Mesenchymal stem cell (in vitro differentiated cells and primary cell): ENCODE measurements at regions not wholly inside any gene's neighbourhood (a gene's known extent, or its start where the extent isn't known, plus 50 kb on each side); places are given as distances from the start of the nearest gene placed in this dataset.

Experiments
- DNase-seq: peaks from one replicate; pipeline ENCODE4 v3.0.0-alpha.2; 2013
- H2AFZ ChIP-seq: one replicate; pipeline ENCODE4 v1.6.1; 2013; ENCODE audit warnings: low read depth, mild to moderate bottlenecking, control low read depth, inconsistent platforms, low read length, moderate library complexity
- H2AK5ac ChIP-seq: 2 replicates; pipeline ENCODE4 v1.6.1; 2013; ENCODE audit warnings: low read length, moderate library complexity, mild to moderate bottlenecking, inconsistent platforms; ENCODE audit not compliant: severe bottlenecking
- H2BK120ac ChIP-seq: one replicate; pipeline ENCODE4 v1.6.1; 2013; ENCODE audit warnings: low read depth, mild to moderate bottlenecking, inconsistent platforms, low read length, moderate library complexity
- H2BK12ac ChIP-seq, 2 experiments: one replicate each; pipeline ENCODE4 v1.6.1; 2013; ENCODE audit warnings: inconsistent platforms in 2 of 2, low read length in 2 of 2, mild to moderate bottlenecking in 2 of 2, moderate library complexity in 2 of 2, control low read depth in 1 of 2
- H2BK15ac ChIP-seq: one replicate; pipeline ENCODE4 v1.6.1; 2013; ENCODE audit warnings: mild to moderate bottlenecking, low read depth, inconsistent platforms; ENCODE audit not compliant: poor library complexity, severe bottlenecking
- H2BK5ac ChIP-seq: 2 replicates; pipeline ENCODE4 v1.6.1; 2013; ENCODE audit warnings: low read depth, mild to moderate bottlenecking, low read length, control low read depth, inconsistent platforms; ENCODE audit not compliant: poor library complexity, severe bottlenecking
- H3K14ac ChIP-seq, 2 experiments: one replicate each; pipeline ENCODE4 v1.6.1; 2013; ENCODE audit warnings: inconsistent platforms in 2 of 2, low read length in 2 of 2, control low read depth in 1 of 2, mild to moderate bottlenecking in 1 of 2, moderate library complexity in 1 of 2
- H3K18ac ChIP-seq, 2 experiments: one replicate each; pipeline ENCODE4 v1.6.1; 2013; ENCODE audit warnings: inconsistent platforms in 2 of 2, low read length in 2 of 2, control low read depth in 1 of 2, low read depth in 1 of 2, mild to moderate bottlenecking in 1 of 2
- H3K23ac ChIP-seq, 2 experiments: one replicate each; pipeline ENCODE4 v1.6.1; 2013; ENCODE audit warnings: inconsistent platforms in 2 of 2, low read length in 2 of 2, mild to moderate bottlenecking in 2 of 2, moderate library complexity in 2 of 2, control low read depth in 1 of 2
- H3K27ac ChIP-seq: 2 replicates; pipeline ENCODE4 v1.5.1; 2013; ENCODE audit warnings: mild to moderate bottlenecking, moderate library complexity, low read length, control low read depth, inconsistent platforms; ENCODE audit not compliant: poor library complexity, severe bottlenecking
- H3K27me3 ChIP-seq, 2 experiments: 2 replicates each; pipeline versions ENCODE4 v1.6.1 to v1.7.0; 2013; ENCODE audit warnings: low read length in 2 of 2, mild to moderate bottlenecking in 2 of 2, moderate library complexity in 2 of 2, control low read depth in 1 of 2, inconsistent platforms in 1 of 2; ENCODE audit not compliant: control insufficient read depth in 1 of 2, insufficient read depth in 1 of 2
- H3K36me3 ChIP-seq, 2 experiments: 2 replicates each; pipeline versions ENCODE4 v1.6.1 to v1.7.0; 2013; ENCODE audit warnings: low read length in 2 of 2, control low read depth in 1 of 2, inconsistent platforms in 1 of 2, low read depth in 1 of 2, mild to moderate bottlenecking in 1 of 2; ENCODE audit not compliant: insufficient read depth in 2 of 2, control insufficient read depth in 1 of 2
- H3K4ac ChIP-seq, 2 experiments: one replicate each; pipeline ENCODE4 v1.6.1; 2013; ENCODE audit warnings: inconsistent platforms in 2 of 2, low read length in 2 of 2, mild to moderate bottlenecking in 2 of 2, moderate library complexity in 2 of 2, control low read depth in 1 of 2, low read depth in 1 of 2
- H3K4me1 ChIP-seq: 2 replicates; pipeline ENCODE4 v1.6.1; 2013; ENCODE audit warnings: low read depth, low read length, control low read depth; ENCODE audit not compliant: control insufficient read depth, insufficient read depth
- H3K4me2 ChIP-seq: 2 replicates; pipeline ENCODE4 v1.6.1; 2013; ENCODE audit warnings: low read length, mild to moderate bottlenecking, inconsistent platforms; ENCODE audit not compliant: poor library complexity, severe bottlenecking
- H3K4me3 ChIP-seq, 2 experiments: 2 replicates each; pipeline versions ENCODE4 v1.5.1 to v1.7.0; 2013; ENCODE audit warnings: low read length in 2 of 2, mild to moderate bottlenecking in 2 of 2, control low read depth in 1 of 2, low read depth in 1 of 2; ENCODE audit not compliant: insufficient read depth in 1 of 2
- H3K79me1 ChIP-seq: replicated peaks from 2 replicates; pipeline ENCODE4 v1.6.1; 2013; ENCODE audit warnings: mild to moderate bottlenecking, control low read depth, low read length, inconsistent platforms; ENCODE audit not compliant: poor library complexity, severe bottlenecking
- H3K9ac ChIP-seq: 2 replicates; pipeline ENCODE4 v1.7.0; 2013; ENCODE audit warnings: mild to moderate bottlenecking, low read length, moderate library complexity
- H3K9me3 ChIP-seq: 2 replicates; pipeline ENCODE4 v1.7.0; 2013; ENCODE audit warnings: mild to moderate bottlenecking, low read length; ENCODE audit not compliant: control insufficient read depth
- H4K8ac ChIP-seq: one replicate; pipeline ENCODE4 v1.6.1; 2013; ENCODE audit warnings: inconsistent platforms, mild to moderate bottlenecking, low read length, moderate library complexity
- H4K91ac ChIP-seq: one replicate; pipeline ENCODE4 v1.6.1; 2013; ENCODE audit warnings: mild to moderate bottlenecking, low read length, inconsistent platforms
- WGBS: methylation state at CpG from one replicate; pipeline ENCODE4 v1.1.7; 2013; ENCODE audit warnings: mixed read lengths; 5-methylcytosine and 5-hydroxymethylcytosine counted together

DNA sequence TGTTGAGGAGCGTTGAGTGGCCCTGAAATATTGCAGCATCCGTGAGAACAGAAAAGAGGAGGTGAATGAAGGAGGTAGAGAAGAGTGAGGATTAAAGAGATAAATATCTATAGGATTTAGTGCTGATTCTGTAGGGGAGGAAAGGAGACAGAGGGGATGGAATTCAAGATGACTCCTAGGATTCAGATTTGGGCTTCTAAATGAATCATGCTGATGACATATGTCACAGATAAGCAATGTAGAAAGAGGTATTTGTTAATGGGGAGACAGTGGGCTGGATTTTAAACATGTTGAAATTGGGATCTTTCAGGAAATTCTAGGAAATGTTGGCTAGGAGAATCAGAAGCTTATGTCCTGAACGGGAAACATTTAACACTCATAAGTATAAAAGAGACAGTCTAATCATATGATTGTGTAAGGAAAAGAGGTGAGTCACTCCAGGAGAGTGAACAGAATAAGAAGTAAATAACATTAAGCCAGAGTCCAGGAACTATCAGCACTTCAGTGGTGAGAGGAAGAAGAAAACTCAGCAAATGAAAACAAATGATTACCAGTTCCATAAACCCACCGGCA is 58.1 kb upstream of the DIO2 start:
- DNase-seq: peak; percentile 51
- Histone ChIP-seq H3K27me3 (no peaks in the 10 kb centered on the region), H2BK120ac (no peak overlapping the region), H2AK5ac (no peak overlapping the region), H3K79me1 (no peaks in the 10 kb centered on the region), H2BK5ac (no peak overlapping the region), H3K4me2 (no peak overlapping the region), H4K91ac (no peak overlapping the region), H2BK12ac (no peak overlapping the region), H3K27ac (no peak overlapping the region), H3K9ac (no peak overlapping the region), H3K23ac (no peak overlapping the region), H3K36me3 (no peaks in the 10 kb centered on the region), H3K4ac (no peak overlapping the region), H3K18ac (no peak overlapping the region), H3K9me3 (no peaks in the 10 kb centered on the region), H4K8ac (no peak overlapping the region), H2AFZ (no peak overlapping the region), H2BK15ac (no peak overlapping the region), H3K4me3 (no peak overlapping the region), H3K4me1 (no peaks in the 10 kb centered on the region), H3K14ac (no peak overlapping the region)
- WGBS: 86% methylated on average over 3 of the region's 4 CpGs

DNA sequence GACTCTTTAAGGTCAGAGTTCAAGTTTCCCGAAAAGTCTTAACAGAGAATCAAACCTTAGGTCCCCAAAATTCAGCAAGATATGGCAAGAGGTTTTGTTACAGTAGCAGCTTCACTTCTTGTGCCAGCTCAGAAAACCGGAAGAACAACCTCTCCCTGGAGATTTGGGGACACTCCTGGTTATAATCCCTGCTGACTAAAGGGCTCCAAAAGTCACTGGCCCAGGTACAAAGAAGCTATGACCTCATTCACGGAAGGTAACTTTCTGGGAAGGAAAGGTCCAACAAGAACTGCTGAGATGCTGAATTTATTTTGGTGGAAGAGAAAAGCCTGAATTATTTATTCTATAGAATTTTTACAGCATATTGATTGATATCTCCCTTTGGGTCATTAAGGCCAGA is 55.6 kb upstream of the DIO2 start:
- Histone ChIP-seq H3K18ac (no peak overlapping the region), H3K36me3 (no peaks in the 10 kb centered on the region), H2BK12ac (no peak overlapping the region), H2BK15ac (no peak overlapping the region), H3K14ac (no peak overlapping the region), H3K4ac (no peak overlapping the region), H3K9ac (no peak overlapping the region), H2AK5ac (no peak overlapping the region), H2BK5ac (no peak overlapping the region), H3K4me3 (no peak overlapping the region), H3K79me1 (no peaks in the 10 kb centered on the region), H3K27me3 (no peaks in the 10 kb centered on the region), H4K8ac (no peak overlapping the region), H3K9me3 (no peaks in the 10 kb centered on the region), H4K91ac (no peak overlapping the region), H3K4me2 (no peak overlapping the region), H3K27ac (no peak overlapping the region), H3K23ac (no peak overlapping the region), H2AFZ (no peak overlapping the region), H3K4me1 (no peaks in the 10 kb centered on the region), H2BK120ac (no peak overlapping the region)
- 94% methylated on average over 3 of the region's 3 CpGs for WGBS
- no peak for DNase-seq

DNA sequence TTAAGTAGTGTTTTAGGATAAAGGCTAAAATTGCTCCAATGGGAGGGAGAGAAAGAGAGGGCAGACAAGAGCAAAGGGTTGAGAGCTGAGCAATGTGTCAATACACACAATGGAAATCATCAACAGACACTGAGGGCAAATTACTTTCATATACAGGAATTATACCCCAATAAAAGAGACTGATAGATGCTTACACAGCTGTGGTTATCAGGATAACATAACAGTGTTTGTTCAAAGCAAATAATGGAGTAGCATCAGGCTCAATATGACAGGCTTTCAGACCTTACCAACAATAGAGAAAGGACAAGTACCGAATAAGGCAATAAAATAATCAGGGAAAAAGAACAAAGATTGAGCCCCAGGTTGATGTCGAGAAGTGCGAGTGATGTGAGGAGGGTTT is 53.4 kb upstream of the DIO2 start:
- Histone ChIP-seq H3K4me3 (no peak overlapping the region), H3K4ac (no peak overlapping the region), H2AK5ac (no peak overlapping the region), H3K27me3 (no peaks in the 10 kb centered on the region), H3K79me1 (no peaks in the 10 kb centered on the region), H3K14ac (no peak overlapping the region), H3K4me1 (no peaks in the 10 kb centered on the region), H3K4me2 (no peak overlapping the region), H2AFZ (no peak overlapping the region), H3K9me3 (no peaks in the 10 kb centered on the region), H3K27ac (no peak overlapping the region), H2BK15ac (no peak overlapping the region), H3K36me3 (no peaks in the 10 kb centered on the region), H2BK12ac (no peak overlapping the region), H3K9ac (no peak overlapping the region), H4K8ac (no peak overlapping the region), H3K23ac (no peak overlapping the region), H3K18ac (no peak overlapping the region), H2BK5ac (no peak overlapping the region), H4K91ac (no peak overlapping the region), H2BK120ac (no peak overlapping the region)
- DNase-seq: no peak
- 60% methylated on average over 1 of the region's 3 CpGs for WGBS
